ENCODE measurements at regions not wholly inside any gene's neighbourhood (a gene's known extent, or its start where the extent isn't known, plus 50 kb on each side); places are given as distances from the start of the nearest gene placed in this dataset.
"Not testable (repeated sequence)": the region's sequence is repeated elsewhere in the genome, so short reads cannot be mapped to it uniquely, and the experiment has no call there.

GRCh38 chr3:168779970-168780645 lies 684.4 kb upstream of the GOLIM4 start:
- H3K36me3 Mint-ChIP-seq (ENCODE audit: insufficient read depth); H3K27me3 Mint-ChIP-seq; ATAC-seq (replicated peaks; ENCODE audit: extremely low read depth, poor library complexity, severe bottlenecking); H3K27ac Mint-ChIP-seq (ENCODE audit: low read depth); H3K4me1 Mint-ChIP-seq; H3K4me3 Mint-ChIP-seq; DNase-seq (ENCODE audit: low spot score in 2 of 2): not testable (repeated sequence)
- peaks cover 27% of the 10 kb centered on the region for H3K9me3 Mint-ChIP-seq

- H3K27me3 Mint-ChIP-seq, result no peaks in the 10 kb centered on the region
- H3K27ac Mint-ChIP-seq (ENCODE audit: low read depth), result no peak overlapping the region
- H3K4me3 Mint-ChIP-seq, result no peak overlapping the region
- peaks cover 21% of the 10 kb centered on the region for H3K9me3 Mint-ChIP-seq
- no peak for ATAC-seq (replicated peaks; ENCODE audit: extremely low read depth, poor library complexity, severe bottlenecking)
- H3K36me3 Mint-ChIP-seq (ENCODE audit: insufficient read depth), result peaks cover 2% of the 10 kb centered on the region
- H3K4me1 Mint-ChIP-seq, result no peaks in the 10 kb centered on the region
- no peak for DNase-seq (ENCODE audit: low spot score in 2 of 2)
Measured at GRCh38 chr3:168753724-168754123, 658.0 kb upstream of the GOLIM4 start.

GRCh38 chr3:168752339-168752738 lies 656.6 kb upstream of the GOLIM4 start:
- Mint-ChIP-seq H3K9me3 (peaks cover 15% of the 10 kb centered on the region), H3K27me3 (no peaks in the 10 kb centered on the region), H3K4me3 (no peak overlapping the region), H3K4me1 (no peaks in the 10 kb centered on the region), H3K27ac (ENCODE audit: low read depth) (no peak overlapping the region), H3K36me3 (ENCODE audit: insufficient read depth) (peaks cover 2% of the 10 kb centered on the region)
- DNase-seq (ENCODE audit: low spot score in 2 of 2) (no peak), ATAC-seq (replicated peaks; ENCODE audit: extremely low read depth, poor library complexity, severe bottlenecking) (no peak)

- DNase-seq (ENCODE audit: low spot score in 2 of 2) (no peak), ATAC-seq (replicated peaks; ENCODE audit: extremely low read depth, poor library complexity, severe bottlenecking) (no peak)
- no peaks in the 10 kb centered on the region for H3K4me1 Mint-ChIP-seq
- H3K27me3 Mint-ChIP-seq, result no peaks in the 10 kb centered on the region
- no peak overlapping the region for H3K27ac Mint-ChIP-seq (ENCODE audit: low read depth)
- H3K4me3 Mint-ChIP-seq, result no peak overlapping the region
- peaks cover 32% of the 10 kb centered on the region for H3K9me3 Mint-ChIP-seq
- H3K36me3 Mint-ChIP-seq (ENCODE audit: insufficient read depth), result no peaks in the 10 kb centered on the region
Measured at GRCh38 chr3:168747697-168748096, 652.0 kb upstream of the GOLIM4 start.

- H3K27me3 Mint-ChIP-seq, result no peaks in the 10 kb centered on the region
- peaks cover 23% of the 10 kb centered on the region for H3K9me3 Mint-ChIP-seq
- DNase-seq (ENCODE audit: low spot score in 2 of 2) (no peak), ATAC-seq (replicated peaks; ENCODE audit: extremely low read depth, poor library complexity, severe bottlenecking) (no peak)
- no peaks in the 10 kb centered on the region for H3K36me3 Mint-ChIP-seq (ENCODE audit: insufficient read depth)
- H3K4me1 Mint-ChIP-seq, result no peaks in the 10 kb centered on the region
- H3K4me3 Mint-ChIP-seq, result no peak overlapping the region
- H3K27ac Mint-ChIP-seq (ENCODE audit: low read depth), result no peak overlapping the region
Measured at GRCh38 chr3:168738527-168739325, 643.0 kb upstream of the GOLIM4 start.

GRCh38 chr3:168736202-168736601 lies 640.5 kb upstream of the GOLIM4 start:
- H3K9me3 Mint-ChIP-seq, result peaks cover 30% of the 10 kb centered on the region
- H3K4me3 Mint-ChIP-seq, result no peak overlapping the region
- no peak overlapping the region for H3K27ac Mint-ChIP-seq (ENCODE audit: low read depth)
- DNase-seq (ENCODE audit: low spot score in 2 of 2) (no peak), ATAC-seq (replicated peaks; ENCODE audit: extremely low read depth, poor library complexity, severe bottlenecking) (no peak)
- H3K36me3 Mint-ChIP-seq (ENCODE audit: insufficient read depth), result no peaks in the 10 kb centered on the region
- H3K4me1 Mint-ChIP-seq, result no peaks in the 10 kb centered on the region
- H3K27me3 Mint-ChIP-seq, result no peaks in the 10 kb centered on the region

GRCh38 chr3:168730073-168730472 lies 634.3 kb upstream of the GOLIM4 start:
- DNase-seq (ENCODE audit: low spot score in 2 of 2) (no peak), ATAC-seq (replicated peaks; ENCODE audit: extremely low read depth, poor library complexity, severe bottlenecking) (no peak)
- H3K27ac Mint-ChIP-seq (ENCODE audit: low read depth), result no peak overlapping the region
- no peaks in the 10 kb centered on the region for H3K4me1 Mint-ChIP-seq
- no peak overlapping the region for H3K4me3 Mint-ChIP-seq
- H3K9me3 Mint-ChIP-seq, result peaks cover 31% of the 10 kb centered on the region
- H3K36me3 Mint-ChIP-seq (ENCODE audit: insufficient read depth), result peaks cover 2% of the 10 kb centered on the region
- no peaks in the 10 kb centered on the region for H3K27me3 Mint-ChIP-seq

GRCh38 chr3:168722091-168722490 lies 626.4 kb upstream of the GOLIM4 start:
- Mint-ChIP-seq H3K27ac (ENCODE audit: low read depth) (no peak overlapping the region), H3K36me3 (ENCODE audit: insufficient read depth) (no peaks in the 10 kb centered on the region), H3K9me3 (peaks cover 41% of the 10 kb centered on the region), H3K4me3 (no peak overlapping the region), H3K4me1 (no peaks in the 10 kb centered on the region), H3K27me3 (no peaks in the 10 kb centered on the region)
- DNase-seq (ENCODE audit: low spot score in 2 of 2) (no peak), ATAC-seq (replicated peaks; ENCODE audit: extremely low read depth, poor library complexity, severe bottlenecking) (no peak)

GRCh38 chr3:168714609-168715240 lies 619.0 kb upstream of the GOLIM4 start:
- Mint-ChIP-seq H3K4me1 (no peaks in the 10 kb centered on the region), H3K9me3 (peaks cover 16% of the 10 kb centered on the region), H3K27ac (ENCODE audit: low read depth) (no peak overlapping the region), H3K36me3 (ENCODE audit: insufficient read depth) (no peaks in the 10 kb centered on the region), H3K27me3 (no peaks in the 10 kb centered on the region), H3K4me3 (no peak overlapping the region)
- ATAC-seq (replicated peaks; ENCODE audit: extremely low read depth, poor library complexity, severe bottlenecking), result no peak
- DNase-seq (ENCODE audit: low spot score in 2 of 2), result no peak

GRCh38 chr3:168709073-168709472 lies 613.3 kb upstream of the GOLIM4 start:
- H3K36me3 Mint-ChIP-seq (ENCODE audit: insufficient read depth), result no peaks in the 10 kb centered on the region
- H3K4me3 Mint-ChIP-seq, result no peak overlapping the region
- no peak for ATAC-seq (replicated peaks; ENCODE audit: extremely low read depth, poor library complexity, severe bottlenecking)
- H3K4me1 Mint-ChIP-seq, result no peaks in the 10 kb centered on the region
- no peak for DNase-seq (ENCODE audit: low spot score in 2 of 2)
- peaks cover 5% of the 10 kb centered on the region for H3K9me3 Mint-ChIP-seq
- H3K27me3 Mint-ChIP-seq, result no peaks in the 10 kb centered on the region
- no peak overlapping the region for H3K27ac Mint-ChIP-seq (ENCODE audit: low read depth)

- Mint-ChIP-seq H3K36me3 (ENCODE audit: insufficient read depth) (no peaks in the 10 kb centered on the region), H3K4me3 (no peak overlapping the region), H3K27me3 (no peaks in the 10 kb centered on the region), H3K9me3 (peaks cover 5% of the 10 kb centered on the region), H3K4me1 (no peaks in the 10 kb centered on the region), H3K27ac (ENCODE audit: low read depth) (no peak overlapping the region)
- DNase-seq (ENCODE audit: low spot score in 2 of 2) (no peak), ATAC-seq (replicated peaks; ENCODE audit: extremely low read depth, poor library complexity, severe bottlenecking) (no peak)
Measured at GRCh38 chr3:168707900-168708299, 612.2 kb upstream of the GOLIM4 start.

GRCh38 chr3:168705412-168705811 lies 609.7 kb upstream of the GOLIM4 start:
- H3K27ac Mint-ChIP-seq (ENCODE audit: low read depth), result no peak overlapping the region
- no peak for DNase-seq (ENCODE audit: low spot score in 2 of 2)
- no peaks in the 10 kb centered on the region for H3K27me3 Mint-ChIP-seq
- no peak for ATAC-seq (replicated peaks; ENCODE audit: extremely low read depth, poor library complexity, severe bottlenecking)
- no peak overlapping the region for H3K4me3 Mint-ChIP-seq
- H3K36me3 Mint-ChIP-seq (ENCODE audit: insufficient read depth), result no peaks in the 10 kb centered on the region
- peaks cover 11% of the 10 kb centered on the region for H3K9me3 Mint-ChIP-seq
- no peaks in the 10 kb centered on the region for H3K4me1 Mint-ChIP-seq

- Mint-ChIP-seq H3K27me3 (no peaks in the 10 kb centered on the region), H3K4me3 (no peak overlapping the region), H3K9me3 (peaks cover 11% of the 10 kb centered on the region), H3K27ac (ENCODE audit: low read depth) (no peak overlapping the region), H3K36me3 (ENCODE audit: insufficient read depth) (no peaks in the 10 kb centered on the region), H3K4me1 (no peaks in the 10 kb centered on the region)
- no peak for DNase-seq (ENCODE audit: low spot score in 2 of 2)
- no peak for ATAC-seq (replicated peaks; ENCODE audit: extremely low read depth, poor library complexity, severe bottlenecking)
Measured at GRCh38 chr3:168696051-168696450, 600.3 kb upstream of the GOLIM4 start.

All from central memory CD8-positive, alpha-beta T cell (primary cell).